ENCODE measurements at regions not wholly inside any gene's neighbourhood (a gene's known extent, or its start where the extent isn't known, plus 50 kb on each side); places are given as distances from the start of the nearest gene placed in this dataset.

DNA sequence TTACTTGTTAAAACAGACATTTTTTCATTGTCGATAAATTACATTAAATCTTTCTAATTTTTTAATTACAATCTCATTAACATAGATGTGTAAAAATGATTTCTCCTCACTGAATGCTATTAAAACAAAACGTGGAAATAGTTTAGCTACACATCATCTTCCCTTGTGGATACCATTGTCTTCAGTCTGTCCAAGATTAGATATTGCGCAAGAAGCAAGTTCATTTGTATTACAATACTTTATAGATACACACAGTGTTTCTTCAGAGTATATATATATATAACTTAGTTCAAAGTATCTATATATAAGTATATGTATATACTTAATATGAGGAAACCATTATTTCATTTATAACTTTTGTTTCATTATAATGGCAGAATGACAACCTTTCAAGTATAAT is 883.3 kb upstream of the CNTN5 start:
- H3F3A ChIP-seq (replicated peaks; ENCODE audit: low read depth): no peaks in the 10 kb centered on the region
- no peaks in the 10 kb centered on the region for H3K27me3 ChIP-seq (ENCODE audit: insufficient read depth)
- no peaks in the 10 kb centered on the region for H3K4me1 ChIP-seq (ENCODE audit: insufficient read depth)
- Mint-ChIP-seq H3K4me3 (no peak overlapping the region), H3K36me3 (ENCODE audit: low read depth) (peaks cover 6% of the 10 kb centered on the region; the same call in 2 of the 3 replicates), H3K27me3 (ENCODE audit: insufficient read depth, low read depth, poor library complexity) (no peaks in the 10 kb centered on the region), H3K9me3 (peaks cover 9% of the 10 kb centered on the region; the same call in 2 of the 3 replicates), H3K27ac (no peak overlapping the region), H3K4me1 (no peaks in the 10 kb centered on the region)
- H2AFZ ChIP-seq: no peak overlapping the region
- no peaks in the 10 kb centered on the region for H3K36me3 ChIP-seq (ENCODE audit: insufficient read depth)
- H3K27ac ChIP-seq (ENCODE audit: low read depth): no peak overlapping the region
- no peak overlapping the region for H3K4me3 ChIP-seq
- ATAC-seq (no peak), DNase-seq (ENCODE audit: low spot score) (no peak)
- no peak for TF ChIP-seq CREB1 (CRISPR knock-in tag; IDR thresholded peaks at IDR 0.05; ENCODE audit: low read depth)
- no peak for TF ChIP-seq EZH2phosphoT487 (IDR thresholded peaks at IDR 0.05; ENCODE audit: unreplicated experiment)
- TF ChIP-seq ETS1 (IDR thresholded peaks at IDR 0.05): no peak
- no peak for TF ChIP-seq NANOG (IDR thresholded peaks at IDR 0.05; ENCODE audit: borderline replicate concordance)
- TF ChIP-seq POLR2AphosphoS5 (IDR thresholded peaks at IDR 0.05; ENCODE audit: low read depth): no peak
- no peak for TF ChIP-seq ZNF114 (CRISPR knock-in tag; IDR thresholded peaks at IDR 0.05)
- no peak for TF ChIP-seq CTCF (conservative IDR thresholded peaks at IDR 0.05; ENCODE audit: low read depth in 2 of 2)
- no peak for TF ChIP-seq ZNF331 (CRISPR knock-in tag; IDR thresholded peaks at IDR 0.05; ENCODE audit: low read depth)
- no peak for TF ChIP-seq REST (IDR thresholded peaks at IDR 0.05; ENCODE audit: unreplicated experiment)
- TF ChIP-seq STAT1 (IDR thresholded peaks at IDR 0.05; ENCODE audit: unreplicated experiment): no peak
- no peak for TF ChIP-seq EZH2 (IDR thresholded peaks at IDR 0.05; ENCODE audit: low read depth, unreplicated experiment)
- TF ChIP-seq JUNB (IDR thresholded peaks at IDR 0.05; ENCODE audit: unreplicated experiment): no peak
- TF ChIP-seq, protein P1, sequence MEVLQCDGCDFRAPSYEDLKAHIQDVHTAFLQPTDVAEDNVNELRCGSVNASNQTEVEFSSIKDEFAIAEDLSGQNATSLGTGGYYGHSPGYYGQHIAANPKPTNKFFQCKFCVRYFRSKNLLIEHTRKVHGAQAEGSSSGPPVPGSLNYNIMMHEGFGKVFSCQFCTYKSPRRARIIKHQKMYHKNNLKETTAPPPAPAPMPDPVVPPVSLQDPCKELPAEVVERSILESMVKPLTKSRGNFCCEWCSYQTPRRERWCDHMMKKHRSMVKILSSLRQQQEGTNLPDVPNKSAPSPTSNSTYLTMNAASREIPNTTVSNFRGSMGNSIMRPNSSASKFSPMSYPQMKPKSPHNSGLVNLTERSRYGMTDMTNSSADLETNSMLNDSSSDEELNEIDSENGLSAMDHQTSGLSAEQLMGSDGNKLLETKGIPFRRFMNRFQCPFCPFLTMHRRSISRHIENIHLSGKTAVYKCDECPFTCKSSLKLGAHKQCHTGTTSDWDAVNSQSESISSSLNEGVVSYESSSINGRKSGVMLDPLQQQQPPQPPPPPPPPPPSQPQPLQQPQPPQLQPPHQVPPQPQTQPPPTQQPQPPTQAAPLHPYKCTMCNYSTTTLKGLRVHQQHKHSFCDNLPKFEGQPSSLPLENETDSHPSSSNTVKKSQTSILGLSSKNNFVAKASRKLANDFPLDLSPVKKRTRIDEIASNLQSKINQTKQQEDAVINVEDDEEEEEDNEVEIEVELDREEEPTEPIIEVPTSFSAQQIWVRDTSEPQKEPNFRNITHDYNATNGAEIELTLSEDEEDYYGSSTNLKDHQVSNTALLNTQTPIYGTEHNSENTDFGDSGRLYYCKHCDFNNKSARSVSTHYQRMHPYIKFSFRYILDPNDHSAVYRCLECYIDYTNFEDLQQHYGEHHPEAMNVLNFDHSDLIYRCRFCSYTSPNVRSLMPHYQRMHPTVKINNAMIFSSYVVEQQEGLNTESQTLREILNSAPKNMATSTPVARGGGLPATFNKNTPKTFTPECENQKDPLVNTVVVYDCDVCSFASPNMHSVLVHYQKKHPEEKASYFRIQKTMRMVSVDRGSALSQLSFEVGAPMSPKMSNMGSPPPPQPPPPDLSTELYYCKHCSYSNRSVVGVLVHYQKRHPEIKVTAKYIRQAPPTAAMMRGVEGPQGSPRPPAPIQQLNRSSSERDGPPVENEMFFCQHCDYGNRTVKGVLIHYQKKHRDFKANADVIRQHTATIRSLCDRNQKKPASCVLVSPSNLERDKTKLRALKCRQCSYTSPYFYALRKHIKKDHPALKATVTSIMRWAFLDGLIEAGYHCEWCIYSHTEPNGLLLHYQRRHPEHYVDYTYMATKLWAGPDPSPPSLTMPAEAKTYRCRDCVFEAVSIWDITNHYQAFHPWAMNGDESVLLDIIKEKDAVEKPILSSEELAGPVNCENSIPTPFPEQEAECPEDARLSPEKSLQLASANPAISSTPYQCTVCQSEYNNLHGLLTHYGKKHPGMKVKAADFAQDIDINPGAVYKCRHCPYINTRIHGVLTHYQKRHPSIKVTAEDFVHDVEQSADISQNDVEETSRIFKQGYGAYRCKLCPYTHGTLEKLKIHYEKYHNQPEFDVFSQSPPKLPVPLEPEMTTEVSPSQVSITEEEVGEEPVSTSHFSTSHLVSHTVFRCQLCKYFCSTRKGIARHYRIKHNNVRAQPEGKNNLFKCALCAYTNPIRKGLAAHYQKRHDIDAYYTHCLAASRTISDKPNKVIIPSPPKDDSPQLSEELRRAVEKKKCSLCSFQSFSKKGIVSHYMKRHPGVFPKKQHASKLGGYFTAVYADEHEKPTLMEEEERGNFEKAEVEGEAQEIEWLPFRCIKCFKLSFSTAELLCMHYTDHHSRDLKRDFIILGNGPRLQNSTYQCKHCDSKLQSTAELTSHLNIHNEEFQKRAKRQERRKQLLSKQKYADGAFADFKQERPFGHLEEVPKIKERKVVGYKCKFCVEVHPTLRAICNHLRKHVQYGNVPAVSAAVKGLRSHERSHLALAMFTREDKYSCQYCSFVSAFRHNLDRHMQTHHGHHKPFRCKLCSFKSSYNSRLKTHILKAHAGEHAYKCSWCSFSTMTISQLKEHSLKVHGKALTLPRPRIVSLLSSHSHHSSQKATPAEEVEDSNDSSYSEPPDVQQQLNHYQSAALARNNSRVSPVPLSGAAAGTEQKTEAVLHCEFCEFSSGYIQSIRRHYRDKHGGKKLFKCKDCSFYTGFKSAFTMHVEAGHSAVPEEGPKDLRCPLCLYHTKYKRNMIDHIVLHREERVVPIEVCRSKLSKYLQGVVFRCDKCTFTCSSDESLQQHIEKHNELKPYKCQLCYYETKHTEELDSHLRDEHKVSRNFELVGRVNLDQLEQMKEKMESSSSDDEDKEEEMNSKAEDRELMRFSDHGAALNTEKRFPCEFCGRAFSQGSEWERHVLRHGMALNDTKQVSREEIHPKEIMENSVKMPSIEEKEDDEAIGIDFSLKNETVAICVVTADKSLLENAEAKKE (CRISPR knock-in tag; IDR thresholded peaks at IDR 0.05): no peak
- 0 out of 2 replicates have a peak, but pooled peaks cover 4% of the 10 kb centered on the region for H3K9me2 ChIP-seq (ENCODE audit: insufficient read depth)
- no peaks in the 10 kb centered on the region for H3K79me2 ChIP-seq (replicated peaks; ENCODE audit: insufficient read depth)
- no peaks in the 10 kb centered on the region for H4K20me1 ChIP-seq (replicated peaks; ENCODE audit: insufficient read depth)
- no peak overlapping the region for H3K4me2 ChIP-seq

Data from GM23338 (cell line).